GM21423 (cell line): ENCODE measurements at regions not wholly inside any gene's neighbourhood (a gene's known extent, or its start where the extent isn't known, plus 50 kb on each side); places are given as distances from the start of the nearest gene placed in this dataset.
"Not testable (repeated sequence)": the region's sequence is repeated elsewhere in the genome, so short reads cannot be mapped to it uniquely, and the experiment has no call there.

Source experiments
- ATAC-seq: cut with Tn5 transposase; IDR thresholded peaks from one replicate; pipeline ENCODE4 v1.9.1; 2021; ENCODE audit warnings: mild to moderate bottlenecking, moderate library complexity; ENCODE audit not compliant: unreplicated experiment

GRCh38 chr7:91752102-91752501, 128.4 kb downstream of the MTERF1 start:
- ATAC-seq: no peak

DNA sequence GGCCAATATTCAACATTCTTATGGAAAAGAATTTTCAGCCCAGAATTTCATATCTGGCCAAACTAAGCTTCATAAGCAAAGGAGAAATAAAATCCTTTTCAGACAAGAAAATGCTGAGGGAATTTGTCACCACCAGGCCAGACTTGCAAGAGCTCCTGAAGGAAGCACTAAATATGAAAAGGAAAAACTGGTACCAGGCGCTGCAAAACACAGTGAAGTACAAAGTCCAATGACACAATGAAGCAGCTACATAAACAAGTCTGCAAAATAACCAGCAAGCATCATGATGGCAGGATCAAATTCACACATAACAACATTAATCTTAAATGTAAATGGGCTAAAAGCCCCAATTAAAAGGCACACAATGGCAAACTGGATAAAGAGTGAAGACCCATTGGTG, 126.2 kb downstream of the MTERF1 start:
- not testable (repeated sequence) for ATAC-seq

GRCh38 chr7:91755121-91755520, 125.4 kb downstream of the MTERF1 start:
- ATAC-seq: not testable (repeated sequence)

DNA sequence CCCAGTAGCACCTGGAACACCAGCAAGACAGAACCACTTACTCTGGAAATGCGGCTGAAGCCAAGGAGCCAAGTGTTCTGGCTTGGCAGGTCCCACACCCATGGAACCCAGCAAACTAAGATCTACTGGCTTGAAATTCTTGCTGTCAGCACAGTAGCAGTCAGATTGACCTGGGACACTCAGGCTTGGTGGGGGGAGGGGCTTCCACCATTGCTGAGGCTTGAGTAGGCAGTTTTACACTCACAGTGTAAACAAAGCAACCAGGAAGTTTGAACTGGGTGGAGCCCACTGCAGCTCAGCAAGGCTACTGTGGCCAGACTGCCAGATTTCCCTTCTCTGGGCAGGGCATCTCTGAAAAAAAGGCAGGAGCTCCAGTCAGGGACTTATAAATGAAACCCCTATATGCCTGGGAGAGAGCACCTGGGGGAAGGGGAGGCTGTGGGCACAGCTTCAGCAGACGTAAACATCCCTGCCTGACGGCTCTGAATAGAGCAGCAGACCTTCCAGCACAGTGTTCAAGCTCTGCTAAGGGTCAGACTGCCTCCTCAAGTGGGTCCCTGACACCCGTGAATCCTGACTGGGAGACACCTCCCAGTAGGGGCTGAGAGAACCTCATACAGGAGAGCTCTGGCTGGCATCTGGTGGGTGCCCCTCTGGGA, 121.2 kb downstream of the MTERF1 start:
- no peak for ATAC-seq

GRCh38 chr7:91767820-91768219, 112.7 kb downstream of the MTERF1 start:
- ATAC-seq: no peak

- ATAC-seq: no peak
Measured at GRCh38 chr7:91771394-91771793, 109.1 kb downstream of the MTERF1 start.

- no peak for ATAC-seq
Measured at GRCh38 chr7:91771921-91772815, 108.3 kb downstream of the MTERF1 start.

GRCh38 chr7:91776171-91776570, 104.3 kb downstream of the MTERF1 start:
- no peak for ATAC-seq

GRCh38 chr7:91777522-91777921, 103.0 kb downstream of the MTERF1 start:
- ATAC-seq: no peak

GRCh38 chr7:91778416-91778815, 102.1 kb downstream of the MTERF1 start:
- ATAC-seq: no peak

DNA sequence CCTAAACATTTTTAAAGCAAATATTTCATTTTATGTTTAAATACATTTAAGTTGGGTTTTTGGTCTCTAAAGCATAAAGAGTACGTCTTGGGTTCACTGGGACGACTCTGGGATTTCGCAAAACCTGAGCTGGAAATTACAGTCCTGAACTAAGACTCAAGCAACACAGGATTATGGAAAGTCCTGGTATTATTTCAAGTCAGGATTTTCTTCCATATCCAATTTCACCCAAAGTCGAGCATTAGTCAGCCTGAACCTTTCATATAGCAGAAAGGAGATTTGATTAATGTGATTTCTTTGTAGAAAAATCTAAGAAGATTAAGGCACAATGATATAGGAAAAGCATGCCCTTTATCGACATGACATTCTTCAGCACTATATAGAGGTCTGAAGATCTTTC, 100.0 kb downstream of the MTERF1 start:
- no peak for ATAC-seq

- ATAC-seq: no peak
Measured at GRCh38 chr7:91784469-91784868, 96.0 kb downstream of the MTERF1 start.

DNA sequence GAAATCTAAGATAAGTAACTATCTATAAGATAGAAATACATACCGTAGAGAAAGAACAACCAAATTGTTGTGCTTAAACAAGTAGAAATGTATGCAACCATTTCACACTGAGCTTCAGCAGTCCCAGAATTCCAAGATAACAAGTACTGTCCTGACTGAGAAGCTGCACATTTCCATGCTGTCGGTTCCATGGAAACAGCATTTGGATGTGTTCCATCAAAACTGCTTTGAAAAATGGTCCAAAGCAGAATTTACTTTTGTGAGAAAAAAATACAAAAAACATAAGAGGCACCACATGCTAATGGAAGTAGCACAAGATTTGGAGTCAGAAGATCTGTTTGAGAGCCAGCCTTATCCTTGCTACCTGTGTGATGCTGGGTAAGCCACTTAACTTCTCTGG, 92.6 kb downstream of the MTERF1 start:
- ATAC-seq: no peak

- no peak for ATAC-seq
Measured at GRCh38 chr7:91789086-91789485, 91.4 kb downstream of the MTERF1 start.

DNA sequence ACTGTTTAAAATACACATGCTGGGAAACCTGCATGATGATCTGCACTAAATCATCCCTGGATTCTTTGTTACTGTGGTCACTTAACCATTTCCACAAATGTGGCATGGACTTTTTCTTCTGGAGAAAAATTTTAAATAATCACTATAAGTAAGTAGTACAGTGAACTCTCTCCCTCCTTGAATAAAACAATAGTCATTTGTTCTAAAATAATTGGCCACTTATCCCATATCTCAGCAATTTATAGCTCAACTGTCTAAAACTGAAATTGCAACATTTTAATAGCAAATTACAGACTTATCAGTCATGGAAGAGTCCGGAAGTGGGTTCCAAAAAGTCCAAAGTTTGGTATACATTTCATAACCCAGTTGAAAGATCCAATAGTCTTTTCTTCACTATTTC, 90.9 kb downstream of the MTERF1 start:
- no peak for ATAC-seq

GRCh38 chr7:91790646-91791045, 89.9 kb downstream of the MTERF1 start:
- ATAC-seq: not testable (repeated sequence)

DNA sequence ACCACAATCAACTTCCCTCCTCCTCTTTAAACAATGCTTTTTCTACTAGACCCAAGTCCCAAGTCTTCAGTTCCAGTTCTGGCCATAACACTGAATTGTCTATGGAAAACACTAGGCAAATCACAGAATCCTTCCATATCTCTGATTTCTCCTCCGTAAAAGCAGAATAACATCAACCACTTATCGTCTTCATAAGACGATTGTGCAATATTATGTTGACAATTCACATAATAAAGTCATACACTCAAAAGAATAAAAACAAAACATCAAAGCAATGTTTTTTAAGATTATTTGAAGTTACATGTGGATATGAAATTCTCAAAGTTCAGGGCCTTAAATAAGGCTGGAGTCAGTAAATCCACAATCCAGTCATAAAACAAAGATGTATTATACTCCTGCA, 84.4 kb downstream of the MTERF1 start:
- ATAC-seq: no peak

DNA sequence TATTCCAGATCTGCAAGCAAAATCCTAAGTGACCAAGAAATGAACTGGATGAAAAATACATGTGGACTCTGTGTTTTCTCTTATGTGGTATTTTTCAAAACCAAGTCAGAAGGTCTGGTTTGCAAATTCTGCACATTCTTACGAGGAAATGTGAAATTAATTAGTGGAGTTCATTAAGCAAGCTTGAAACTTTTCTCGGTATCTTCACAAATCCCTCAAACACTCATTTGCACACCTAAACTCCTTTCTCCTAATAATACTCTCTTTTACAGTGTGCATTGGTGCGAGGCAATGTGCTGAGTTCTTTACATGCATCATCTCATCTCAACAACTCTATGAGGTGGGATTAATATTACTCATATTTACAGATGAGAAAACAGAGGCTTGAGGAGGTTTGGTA, 82.1 kb downstream of the MTERF1 start:
- no peak for ATAC-seq

GRCh38 chr7:91800389-91800788, 80.1 kb downstream of the MTERF1 start:
- ATAC-seq: no peak

GRCh38 chr7:91801331-91801983, 79.0 kb downstream of the MTERF1 start:
- ATAC-seq: no peak

DNA sequence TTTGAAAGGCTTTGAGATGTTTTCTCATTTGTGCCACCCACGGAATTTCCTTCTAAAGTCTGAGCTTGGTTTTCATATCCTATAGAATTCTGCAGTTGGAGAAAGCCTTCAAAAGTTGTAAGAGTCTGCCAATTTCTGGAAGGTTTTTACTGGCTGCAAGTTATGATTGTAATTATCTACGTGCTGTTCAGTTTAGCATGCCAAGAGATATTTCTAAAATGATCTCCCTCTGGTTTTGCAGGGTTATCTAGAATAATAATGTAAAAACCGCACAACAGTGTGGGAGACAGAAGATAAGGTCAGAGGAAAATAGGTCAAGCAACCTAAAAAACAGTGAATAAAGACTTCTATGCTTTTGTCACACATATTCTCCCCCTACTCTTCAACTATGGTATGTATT, 69.3 kb downstream of the MTERF1 start:
- no peak for ATAC-seq

DNA sequence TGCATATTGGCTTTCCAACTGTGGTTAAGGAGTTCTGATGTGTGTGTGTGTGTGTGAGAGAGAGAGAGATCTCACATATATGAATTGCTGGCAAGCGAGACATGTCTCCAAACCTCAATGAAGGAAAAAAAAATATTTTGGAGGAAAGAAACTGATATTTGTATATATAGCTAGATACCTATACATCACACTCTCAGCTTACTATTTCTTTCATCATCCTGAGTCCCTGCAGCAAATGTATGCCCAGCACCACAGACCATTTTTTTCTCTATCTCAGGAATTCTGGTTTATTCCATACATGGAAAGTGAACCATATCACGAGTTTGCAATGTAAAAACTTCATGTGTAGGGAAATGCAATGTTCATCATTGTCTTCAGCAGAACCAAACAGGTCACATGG, 68.9 kb downstream of the MTERF1 start:
- no peak for ATAC-seq
